Kidney (tissue), 13 donors: ENCODE measurements at regions not wholly inside any gene's neighbourhood (a gene's known extent, or its start where the extent isn't known, plus 50 kb on each side); places are given as distances from the start of the nearest gene placed in this dataset.

Experiments used
- DNase-seq, 5 donors: peaks; one replicate each; pipeline ENCODE4 v3.0.0-alpha.2; 2013 to 2020
- FAIRE-seq: peaks from 2 replicates; lab custom pipeline; 2012; peaks lifted over from hg19 to GRCh38; lab: Jason Lieb, UNC
- H3K27ac ChIP-seq, 2 donors: one replicate each; pipeline ENCODE4 v1.7.0; 2013; ENCODE audit warnings: low read depth in 2 of 2, low read length in 2 of 2, inconsistent platforms in 1 of 2
- H3K27me3 ChIP-seq: one replicate; pipeline ENCODE4 v1.7.1; 2013; ENCODE audit warnings: low read length, inconsistent platforms; ENCODE audit not compliant: control insufficient read depth, insufficient read depth
- H3K36me3 ChIP-seq, 3 donors: one replicate each; pipeline versions ENCODE4 v1.7.0 to v1.7.1; 2013; ENCODE audit warnings: low read length in 3 of 3, control low read depth in 1 of 3, inconsistent platforms in 1 of 3; ENCODE audit not compliant: insufficient read depth in 3 of 3, control insufficient read depth in 2 of 3
- H3K4me1 ChIP-seq, 3 donors: one replicate each; pipeline versions ENCODE4 v1.7.0 to v1.7.1; 2013; ENCODE audit warnings: low read length in 3 of 3, inconsistent platforms in 1 of 3, low read depth in 1 of 3; ENCODE audit not compliant: control insufficient read depth in 2 of 3, insufficient read depth in 2 of 3
- H3K4me3 ChIP-seq, 3 donors: one replicate each; pipeline versions ENCODE4 v1.7.0 to v1.8.1; 2013; ENCODE audit warnings: low read length in 3 of 3, control low read depth in 1 of 3, inconsistent platforms in 1 of 3
- H3K9ac ChIP-seq, 3 donors: one replicate each; pipeline versions ENCODE4 v1.7.0 to v1.7.1; 2013; ENCODE audit warnings: low read length in 3 of 3, control low read depth in 1 of 3, inconsistent platforms in 1 of 3
- H3K9me3 ChIP-seq, 3 donors: one replicate each; pipeline versions ENCODE4 v1.7.0 to v1.7.1; 2013; ENCODE audit warnings: low read length in 3 of 3, control low read depth in 1 of 3, inconsistent platforms in 1 of 3; ENCODE audit not compliant: control insufficient read depth in 2 of 3, insufficient read depth in 1 of 3
- CTCF ChIP-seq: IDR thresholded peaks from 3 replicates; pipeline ENCODE4 v1.5.1; 2012; ENCODE audit warnings: mild to moderate bottlenecking, moderate library complexity, borderline replicate concordance; ENCODE audit not compliant: insufficient read depth; ENCODE audit errors: extremely low read depth
- intact Hi-C: fragments of 100-400 bp; cut with DNase I; formaldehyde crosslinking; loops from one replicate; pipeline ENCODE4 v1.11.1; 2022
- donor health status: control.
- donor health status: control.
- donor health status: control.
- donor health status: control.
- donor health status: control.
- donor health status: DM: yes; HTN: yes; CAD: no.
- donor health status: Normal renal cell carcinoma (clear cell type).

- H3K9ac ChIP-seq, result no peak overlapping the region
- no peak overlapping the region for H3K4me3 ChIP-seq
- H3K27me3 ChIP-seq, result no peaks in the 10 kb centered on the region
- TF ChIP-seq CTCF, result no peak
- FAIRE-seq (no peak), DNase-seq (no peak)
- intact Hi-C loops, result no loop called here
- H3K9me3 ChIP-seq, result peaks cover 0 to 11% (median 0%) of the 10 kb centered on the region in 3 donors
- H3K36me3 ChIP-seq, result no peaks in the 10 kb centered on the region
- H3K4me1 ChIP-seq, result no peaks in the 10 kb centered on the region
- no peak overlapping the region for H3K27ac ChIP-seq
Measured at GRCh38 chr14:39621223-39621622, 189.0 kb upstream of the FBXO33 start.

DNA sequence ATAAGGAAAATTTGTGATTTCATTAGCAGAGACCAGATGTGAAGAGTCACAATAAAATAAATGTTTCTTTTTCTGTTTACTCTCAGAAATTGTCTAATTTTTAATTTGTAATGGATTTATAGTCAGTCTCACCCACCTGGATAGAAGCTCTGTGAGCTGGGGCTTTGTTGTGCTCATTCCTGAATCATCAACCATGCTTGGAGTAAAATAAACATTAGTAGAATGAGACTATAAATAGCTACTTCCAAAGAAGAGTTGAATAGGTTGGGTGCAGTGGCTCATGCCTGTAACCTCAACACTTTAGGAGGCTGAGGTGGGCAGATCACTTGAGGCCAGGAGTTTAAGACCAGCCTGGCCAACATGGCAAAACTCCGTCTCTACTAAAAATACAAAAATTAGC lies 185.3 kb upstream of the FBXO33 start:
- H3K4me3 ChIP-seq, result no peak overlapping the region
- no peak overlapping the region for H3K27ac ChIP-seq
- no peak for FAIRE-seq
- intact Hi-C loops, result no loop called here
- DNase-seq, result no peak
- H3K36me3 ChIP-seq, result no peaks in the 10 kb centered on the region
- no peaks in the 10 kb centered on the region for H3K4me1 ChIP-seq
- no peak overlapping the region for H3K9ac ChIP-seq
- no peaks in the 10 kb centered on the region for H3K27me3 ChIP-seq
- H3K9me3 ChIP-seq, result peaks cover 0 to 9% (median 0%) of the 10 kb centered on the region in 3 donors
- no peak for TF ChIP-seq CTCF

GRCh38 chr14:39615352-39615751 lies 183.1 kb upstream of the FBXO33 start:
- H3K4me1 ChIP-seq, result no peaks in the 10 kb centered on the region
- H3K36me3 ChIP-seq, result no peaks in the 10 kb centered on the region
- no peak for FAIRE-seq
- TF ChIP-seq CTCF, result no peak
- intact Hi-C loops, result no loop called here
- H3K27ac ChIP-seq, result no peak overlapping the region
- H3K4me3 ChIP-seq, result no peak overlapping the region
- H3K9ac ChIP-seq, result no peak overlapping the region
- no peak for DNase-seq
- H3K27me3 ChIP-seq, result no peaks in the 10 kb centered on the region
- no peaks in the 10 kb centered on the region for H3K9me3 ChIP-seq

DNA sequence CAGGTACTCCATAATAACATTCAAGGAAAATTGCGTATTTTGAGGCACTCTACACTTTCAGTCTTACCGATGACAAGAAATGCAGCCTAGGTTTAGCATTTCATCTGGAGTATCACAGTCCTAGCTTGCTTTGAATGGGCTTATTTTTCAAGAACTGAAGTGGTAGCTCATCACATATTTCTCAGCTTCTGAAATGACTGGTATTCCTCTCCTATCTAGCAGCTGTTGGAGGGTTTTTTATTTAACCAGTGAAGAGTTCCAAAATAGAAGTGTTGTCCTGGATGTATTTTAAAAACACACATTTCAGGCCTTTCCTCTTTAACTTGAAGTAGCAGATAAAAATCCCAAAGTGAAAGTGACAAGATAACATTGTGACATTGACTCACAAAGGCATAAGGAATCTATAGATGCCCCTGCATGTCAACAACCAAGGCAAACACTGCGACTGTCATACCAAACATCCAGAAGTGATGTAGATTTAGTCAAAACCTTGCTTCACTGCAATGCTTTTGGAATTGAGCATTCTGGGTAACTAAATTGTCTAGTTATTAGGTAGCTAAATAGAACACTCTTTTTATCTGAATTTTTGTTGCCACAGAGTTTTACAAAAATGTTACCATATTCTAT lies 182.2 kb upstream of the FBXO33 start:
- Histone ChIP-seq H3K4me1 (no peaks in the 10 kb centered on the region), H3K9me3 (no peaks in the 10 kb centered on the region), H3K9ac (no peak overlapping the region), H3K36me3 (no peaks in the 10 kb centered on the region), H3K27me3 (no peaks in the 10 kb centered on the region), H3K27ac (no peak overlapping the region), H3K4me3 (no peak overlapping the region)
- intact Hi-C loops, result no loop called here
- TF ChIP-seq CTCF, result no peak
- DNase-seq (no peak), FAIRE-seq (no peak)
